ENCODE measurements at regions not wholly inside any gene's neighbourhood (a gene's known extent, or its start where the extent isn't known, plus 50 kb on each side); places are given as distances from the start of the nearest gene placed in this dataset.

DNA sequence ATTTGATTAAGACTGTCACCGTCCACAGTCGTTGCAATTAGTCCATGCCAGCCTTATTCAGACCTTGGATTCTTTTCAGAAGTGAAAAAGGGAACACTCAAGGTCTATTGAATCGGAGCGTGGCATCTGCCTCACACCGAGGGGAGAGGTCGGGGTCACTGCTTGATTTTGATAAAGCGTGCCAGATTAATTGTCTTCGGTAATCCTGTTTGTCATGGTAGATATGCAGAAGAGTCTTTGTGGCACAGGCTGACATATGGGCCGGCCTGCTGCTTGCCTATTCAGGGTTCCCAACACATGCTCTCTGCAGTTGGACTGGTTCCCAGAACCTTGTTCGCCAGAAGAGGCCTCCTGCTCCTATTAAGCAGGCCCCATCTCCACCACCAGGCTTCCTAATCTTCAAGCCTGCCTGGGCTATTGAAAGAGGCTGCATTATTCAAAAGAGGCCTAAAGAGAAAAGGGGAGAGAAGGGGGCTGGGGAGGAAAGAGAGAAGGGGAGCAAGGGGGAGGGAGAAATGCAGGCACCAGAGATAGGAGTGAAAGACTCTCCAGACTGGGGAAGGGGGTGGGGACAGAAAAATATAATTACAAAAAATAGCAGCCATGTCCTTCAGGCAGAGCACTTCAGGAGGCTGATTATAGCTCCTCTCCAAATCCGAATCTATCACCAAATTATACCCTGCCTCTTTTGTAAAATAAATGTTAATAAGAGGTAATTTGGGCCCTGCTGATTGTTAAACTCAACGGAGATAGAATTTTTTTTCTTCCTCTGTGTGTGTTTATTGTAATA, 611.3 kb downstream of the HDGFL1 start:
- no peak for DNase-seq (ENCODE audit: extremely low spot score)
- no peak overlapping the region for H3K27ac ChIP-seq (replicated peaks in 1 of 4)
- no peaks in the 10 kb centered on the region for H3K9me3 ChIP-seq
- H3K27me3 ChIP-seq: no peaks in the 10 kb centered on the region
- intact Hi-C loops (cut with DNase I): no loop called here
- no peaks in the 10 kb centered on the region for H3K36me3 ChIP-seq
- H3K4me1 ChIP-seq: peaks cover 0 to 12% (median 9%) of the 10 kb centered on the region in 4 donors
- TF ChIP-seq POLR2AphosphoS5 (IDR thresholded peaks at IDR 0.05) (peak in 1 of 2 donors; percentile 15), EP300 (IDR thresholded peaks at IDR 0.05) (no peak)
- 58% methylated on average over 12 of the region's 12 CpGs for whole genome bisulfite sequencing
- no peak overlapping the region for H3K4me3 ChIP-seq

DNA sequence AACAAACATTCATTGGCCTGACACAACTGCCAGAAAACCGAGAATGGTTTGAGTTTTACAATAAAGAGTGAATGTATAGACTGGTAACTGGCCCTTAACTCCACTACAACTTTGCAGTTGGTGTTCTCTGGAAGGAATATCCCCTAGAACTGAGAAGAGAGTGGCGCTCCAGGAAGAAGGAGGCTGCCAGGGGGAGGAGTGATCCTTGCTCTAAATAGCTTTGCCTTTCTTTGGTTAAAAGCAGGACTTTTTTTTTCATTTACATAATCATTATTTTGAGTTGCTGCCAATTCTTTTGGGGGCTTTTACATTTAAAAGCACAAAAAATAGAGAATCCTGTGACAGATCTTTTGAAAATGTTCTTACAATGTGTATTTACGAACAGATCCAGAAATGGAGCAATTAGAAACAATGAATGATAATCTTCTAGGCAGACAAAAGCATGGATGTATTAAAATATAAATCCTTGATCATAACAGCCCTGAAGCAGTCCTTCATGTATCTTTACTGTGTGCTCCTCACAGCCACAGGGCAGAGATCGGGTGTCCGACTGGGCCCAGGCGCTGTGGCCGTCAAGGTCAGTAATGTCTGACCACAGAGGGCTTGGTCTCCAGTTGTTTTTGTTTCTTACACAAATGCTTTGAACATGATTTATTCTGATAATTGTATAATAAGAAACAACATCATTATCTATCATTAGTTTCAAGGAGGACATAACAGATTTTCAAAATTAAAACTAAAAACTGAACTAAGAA, 612.2 kb downstream of the HDGFL1 start:
- Histone ChIP-seq H3K4me3 (no peak overlapping the region), H3K27me3 (no peaks in the 10 kb centered on the region), H3K36me3 (no peaks in the 10 kb centered on the region), H3K9me3 (no peaks in the 10 kb centered on the region), H3K27ac (replicated peaks in 1 of 4) (no peak overlapping the region), H3K4me1 (peaks cover 0 to 12% (median 9%) of the 10 kb centered on the region in 4 donors)
- DNase-seq (ENCODE audit: extremely low spot score): no peak
- WGBS: 91% methylated on average over 7 of the region's 7 CpGs
- intact Hi-C loops (cut with DNase I): no loop called here
- TF ChIP-seq POLR2A (IDR thresholded peaks at IDR 0.05; ENCODE audit: low read depth): no peak
- TF ChIP-seq, protein P1, sequence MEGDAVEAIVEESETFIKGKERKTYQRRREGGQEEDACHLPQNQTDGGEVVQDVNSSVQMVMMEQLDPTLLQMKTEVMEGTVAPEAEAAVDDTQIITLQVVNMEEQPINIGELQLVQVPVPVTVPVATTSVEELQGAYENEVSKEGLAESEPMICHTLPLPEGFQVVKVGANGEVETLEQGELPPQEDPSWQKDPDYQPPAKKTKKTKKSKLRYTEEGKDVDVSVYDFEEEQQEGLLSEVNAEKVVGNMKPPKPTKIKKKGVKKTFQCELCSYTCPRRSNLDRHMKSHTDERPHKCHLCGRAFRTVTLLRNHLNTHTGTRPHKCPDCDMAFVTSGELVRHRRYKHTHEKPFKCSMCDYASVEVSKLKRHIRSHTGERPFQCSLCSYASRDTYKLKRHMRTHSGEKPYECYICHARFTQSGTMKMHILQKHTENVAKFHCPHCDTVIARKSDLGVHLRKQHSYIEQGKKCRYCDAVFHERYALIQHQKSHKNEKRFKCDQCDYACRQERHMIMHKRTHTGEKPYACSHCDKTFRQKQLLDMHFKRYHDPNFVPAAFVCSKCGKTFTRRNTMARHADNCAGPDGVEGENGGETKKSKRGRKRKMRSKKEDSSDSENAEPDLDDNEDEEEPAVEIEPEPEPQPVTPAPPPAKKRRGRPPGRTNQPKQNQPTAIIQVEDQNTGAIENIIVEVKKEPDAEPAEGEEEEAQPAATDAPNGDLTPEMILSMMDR (IDR thresholded peaks at IDR 0.05): no peak
- TF ChIP-seq EP300 (IDR thresholded peaks at IDR 0.05): no peak
- no peak for TF ChIP-seq POLR2AphosphoS5 (IDR thresholded peaks at IDR 0.05)

DNA sequence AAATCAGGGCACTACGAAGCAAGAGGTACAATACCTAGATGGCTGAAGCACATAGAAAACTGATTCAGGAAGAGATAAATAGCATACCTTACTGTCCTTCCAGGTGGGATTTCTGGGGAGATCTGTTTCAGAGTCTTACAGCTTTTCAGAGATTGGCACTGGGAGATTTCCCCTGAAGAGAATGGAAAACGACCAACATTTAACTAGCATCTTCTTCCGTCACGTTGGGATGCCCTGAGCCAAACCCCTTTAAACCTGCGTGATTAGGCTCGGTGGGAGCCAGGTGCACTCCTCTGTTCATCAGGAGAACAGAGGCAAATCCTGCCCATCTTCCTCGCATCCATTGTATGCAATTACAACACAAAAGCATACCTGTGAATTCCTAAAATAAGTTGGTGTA, 614.5 kb downstream of the HDGFL1 start:
- TF ChIP-seq EP300 (IDR thresholded peaks at IDR 0.05) (no peak), POLR2A (IDR thresholded peaks at IDR 0.05; ENCODE audit: low read depth) (no peak), POLR2AphosphoS5 (IDR thresholded peaks at IDR 0.05) (no peak)
- TF ChIP-seq, protein P1 (IDR thresholded peaks at IDR 0.05): no peak
- intact Hi-C loops (cut with DNase I): no loop called here
- H3K4me3 ChIP-seq: no peak overlapping the region
- H3K9me3 ChIP-seq: no peaks in the 10 kb centered on the region
- no peak for DNase-seq (ENCODE audit: extremely low spot score)
- H3K27ac ChIP-seq (replicated peaks in 1 of 4): no peak overlapping the region
- no peaks in the 10 kb centered on the region for H3K36me3 ChIP-seq
- H3K27me3 ChIP-seq: no peaks in the 10 kb centered on the region
- peaks cover 0 to 12% (median 9%) of the 10 kb centered on the region in 4 donors for H3K4me1 ChIP-seq
- WGBS: 96% methylated on average over 7 of the region's 7 CpGs

DNA sequence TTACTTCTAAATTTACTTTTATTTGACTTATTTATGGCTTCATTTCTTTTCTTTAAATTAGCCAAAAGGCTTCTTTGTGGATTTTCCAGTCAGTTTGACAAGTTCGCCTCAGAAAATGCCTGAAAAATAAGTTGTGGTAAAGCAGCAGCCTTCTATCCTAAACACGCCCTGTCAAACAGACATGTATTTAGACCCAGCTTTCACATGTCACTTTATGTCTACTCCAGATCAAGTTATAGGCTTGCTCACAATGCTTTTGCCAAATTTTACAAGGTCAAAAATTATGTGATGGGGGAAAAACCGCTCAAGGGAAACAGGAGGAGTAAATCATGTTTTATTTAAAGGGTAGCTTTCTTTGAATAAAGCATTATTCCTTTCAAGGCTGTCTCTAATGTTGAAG, 615.0 kb downstream of the HDGFL1 start:
- Histone ChIP-seq H3K27ac (replicated peaks in 1 of 4) (no peak overlapping the region), H3K36me3 (no peaks in the 10 kb centered on the region), H3K27me3 (no peaks in the 10 kb centered on the region), H3K9me3 (no peaks in the 10 kb centered on the region), H3K4me1 (peaks cover 0 to 12% (median 9%) of the 10 kb centered on the region in 4 donors), H3K4me3 (no peak overlapping the region)
- intact Hi-C loops (cut with DNase I): no loop called here
- DNase-seq (ENCODE audit: extremely low spot score): no peak
- 90% methylated on average over 3 of the region's 3 CpGs for WGBS
- TF ChIP-seq POLR2AphosphoS5 (IDR thresholded peaks at IDR 0.05) (no peak), EP300 (IDR thresholded peaks at IDR 0.05) (no peak), POLR2A (IDR thresholded peaks at IDR 0.05; ENCODE audit: low read depth) (no peak)
- TF ChIP-seq, protein P1 (IDR thresholded peaks at IDR 0.05): no peak

DNA sequence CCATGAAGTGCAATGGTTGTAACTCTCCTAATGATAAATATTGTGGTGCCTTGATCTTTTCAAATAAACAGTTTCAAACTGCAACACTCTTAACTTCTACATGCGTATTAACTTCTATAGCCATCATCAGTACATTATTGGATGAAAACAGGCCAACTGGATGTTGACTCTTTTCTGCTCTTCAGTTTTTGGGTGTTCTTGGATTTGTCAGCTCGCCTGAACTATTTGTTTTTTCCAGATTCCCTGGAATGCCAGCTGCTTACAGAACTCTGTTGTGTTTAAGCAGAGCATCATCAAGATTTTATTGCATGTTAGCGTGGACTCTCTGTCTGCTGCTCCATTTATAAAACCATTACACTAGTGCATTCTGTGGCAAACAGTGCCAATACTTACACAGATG, 626.1 kb downstream of the HDGFL1 start:
- TF ChIP-seq, protein P1 (IDR thresholded peaks at IDR 0.05): no peak
- TF ChIP-seq EP300 (IDR thresholded peaks at IDR 0.05) (no peak), POLR2A (IDR thresholded peaks at IDR 0.05; ENCODE audit: low read depth) (no peak), POLR2AphosphoS5 (IDR thresholded peaks at IDR 0.05) (no peak)
- no peaks in the 10 kb centered on the region for H3K4me1 ChIP-seq
- H3K27me3 ChIP-seq: no peaks in the 10 kb centered on the region
- intact Hi-C loops (cut with DNase I): no loop called here
- no peak overlapping the region for H3K4me3 ChIP-seq
- no peak for DNase-seq (ENCODE audit: extremely low spot score)
- H3K27ac ChIP-seq (replicated peaks in 1 of 4): no peak overlapping the region
- no peaks in the 10 kb centered on the region for H3K9me3 ChIP-seq
- 93% methylated on average over 3 of the region's 3 CpGs for WGBS
- H3K36me3 ChIP-seq: no peaks in the 10 kb centered on the region

Data from esophagus muscularis mucosa (tissue), 4 donors.